Muscle of leg (tissue), 3 donors: ENCODE measurements at regions not wholly inside any gene's neighbourhood (a gene's known extent, or its start where the extent isn't known, plus 50 kb on each side); places are given as distances from the start of the nearest gene placed in this dataset.

Experiments
- DNase-seq: peaks from one replicate; pipeline ENCODE4 v3.0.0; 2013
- H3K27ac ChIP-seq: one replicate; pipeline ENCODE4 v1.5.1; 2013; ENCODE audit warnings: mild to moderate bottlenecking, low read length, control low read depth
- H3K27me3 ChIP-seq: one replicate; pipeline ENCODE4 v1.6.1; 2013; ENCODE audit warnings: low read length; ENCODE audit not compliant: control insufficient read depth, insufficient read depth
- H3K36me3 ChIP-seq: one replicate; pipeline ENCODE4 v1.6.1; 2013; ENCODE audit warnings: low read length; ENCODE audit not compliant: control insufficient read depth, insufficient read depth
- H3K4me1 ChIP-seq: one replicate; pipeline ENCODE4 v1.6.1; 2013; ENCODE audit warnings: low read length; ENCODE audit not compliant: control insufficient read depth, insufficient read depth
- H3K4me3 ChIP-seq: one replicate; pipeline ENCODE4 v1.5.1; 2013; ENCODE audit warnings: low read length, control low read depth
- H3K9me3 ChIP-seq: replicated peaks from 2 replicates; pipeline ENCODE4 v1.6.1; 2013; ENCODE audit warnings: low read depth, low read length; ENCODE audit not compliant: control insufficient read depth
- WGBS: methylation state at CpG from one replicate; pipeline ENCODE4 v1.1.5; 2013; ENCODE audit warnings: missing lambda C conversion rate; ENCODE audit not compliant: insufficient coverage; 5-methylcytosine and 5-hydroxymethylcytosine counted together

DNA sequence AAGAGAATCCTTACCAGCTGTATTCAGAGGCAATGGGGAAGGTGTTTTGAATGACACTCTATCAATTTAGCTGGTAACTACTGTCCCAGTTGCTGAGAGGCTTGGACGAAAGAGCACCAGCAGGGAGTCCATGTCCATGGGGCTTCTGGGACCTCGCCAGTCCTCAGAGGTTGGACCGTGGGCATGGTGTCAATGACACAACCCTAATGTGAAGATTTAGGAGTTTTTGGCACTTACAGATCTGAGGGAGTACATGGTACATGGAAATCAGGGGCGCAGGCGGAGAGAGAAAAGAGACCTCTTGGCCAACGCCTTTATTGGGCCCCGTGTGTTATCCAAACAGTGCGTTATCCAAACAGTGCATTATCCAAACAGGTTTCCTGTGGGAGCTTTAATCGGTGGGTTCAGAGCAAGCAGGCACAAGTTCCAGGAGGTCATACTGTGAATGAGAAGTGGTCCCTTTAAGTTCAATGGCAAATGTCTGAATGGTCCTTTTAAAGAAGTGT is 169.1 kb upstream of the B3GAT1 start:
- Histone ChIP-seq H3K4me3 (no peak overlapping the region), H3K27me3 (peaks cover 29% of the 10 kb centered on the region), H3K27ac (no peak overlapping the region), H3K4me1 (peaks cover 7% of the 10 kb centered on the region), H3K36me3 (no peaks in the 10 kb centered on the region), H3K9me3 (no peaks in the 10 kb centered on the region)
- WGBS, result 70% methylated on average over 9 of the region's 9 CpGs
- no peak for DNase-seq

GRCh38 chr11:134580610-134580975 is 168.6 kb upstream of the B3GAT1 start:
- Histone ChIP-seq H3K9me3 (no peaks in the 10 kb centered on the region), H3K4me1 (peaks cover 7% of the 10 kb centered on the region), H3K27me3 (peaks cover 32% of the 10 kb centered on the region), H3K27ac (no peak overlapping the region), H3K36me3 (no peaks in the 10 kb centered on the region), H3K4me3 (no peak overlapping the region)
- no peak for DNase-seq
- WGBS, result 86% methylated on average over 5 of the region's 8 CpGs

- DNase-seq, result no peak
- H3K27me3 ChIP-seq, result peaks cover 32% of the 10 kb centered on the region
- 64% methylated on average over 6 of the region's 16 CpGs for WGBS
Measured at GRCh38 chr11:134579724-134580609, 167.9 kb upstream of the B3GAT1 start.

GRCh38 chr11:134578807-134579723 is 167.0 kb upstream of the B3GAT1 start:
- Histone ChIP-seq H3K27me3 (peaks cover 32% of the 10 kb centered on the region), H3K36me3 (no peaks in the 10 kb centered on the region), H3K27ac (no peak overlapping the region), H3K9me3 (no peaks in the 10 kb centered on the region), H3K4me1 (peaks cover under 1% of the 10 kb centered on the region), H3K4me3 (no peak overlapping the region)
- WGBS, result 68% methylated on average over 6 of the region's 22 CpGs
- no peak for DNase-seq

More at GRCh38 chr11:134579724-134580609, 167.9 kb upstream of the B3GAT1 start:
- no peak overlapping the region for H3K4me3 ChIP-seq
- no peaks in the 10 kb centered on the region for H3K36me3 ChIP-seq
- H3K9me3 ChIP-seq, result no peaks in the 10 kb centered on the region
- H3K27ac ChIP-seq, result no peak overlapping the region
- H3K4me1 ChIP-seq, result peaks cover 7% of the 10 kb centered on the region

- peaks cover 31% of the 10 kb centered on the region for H3K27me3 ChIP-seq
- 50% methylated on average over 3 of the region's 13 CpGs for WGBS
Measured at GRCh38 chr11:134577751-134578395, 165.8 kb upstream of the B3GAT1 start.

DNA sequence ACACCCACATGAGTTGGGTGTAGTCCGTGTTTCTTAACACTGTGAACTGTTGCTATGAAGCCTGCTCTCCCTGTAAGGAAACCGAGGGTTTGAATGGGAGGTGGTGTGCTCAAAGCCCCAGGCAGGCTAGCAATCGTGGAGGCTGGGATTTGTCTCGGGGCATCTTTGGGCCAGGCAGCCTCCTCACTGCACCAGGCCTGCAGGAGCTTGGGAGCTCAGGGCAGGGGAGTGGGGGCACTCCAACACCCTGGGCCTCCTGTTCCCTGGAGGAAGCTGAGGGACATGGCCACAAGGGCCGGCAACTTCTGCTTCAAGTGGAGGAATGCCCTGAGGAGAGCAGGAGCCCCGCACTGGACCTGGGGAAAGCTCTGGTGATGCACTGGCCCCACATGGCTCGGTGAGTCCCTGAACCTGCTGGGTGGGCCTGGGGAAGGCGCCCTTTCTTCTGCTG is 164.7 kb upstream of the B3GAT1 start:
- DNase-seq, result no peak
- WGBS, result 55% methylated on average over 8 of the region's 8 CpGs
- Histone ChIP-seq H3K4me1 (no peaks in the 10 kb centered on the region), H3K36me3 (no peaks in the 10 kb centered on the region), H3K9me3 (no peaks in the 10 kb centered on the region), H3K27me3 (peaks cover 27% of the 10 kb centered on the region), H3K27ac (no peak overlapping the region), H3K4me3 (no peak overlapping the region)

More at GRCh38 chr11:134577751-134578395, 165.8 kb upstream of the B3GAT1 start:
- H3K4me1 ChIP-seq, result no peaks in the 10 kb centered on the region
- no peak overlapping the region for H3K27ac ChIP-seq
- no peak for DNase-seq
- no peaks in the 10 kb centered on the region for H3K36me3 ChIP-seq
- no peak overlapping the region for H3K4me3 ChIP-seq
- no peaks in the 10 kb centered on the region for H3K9me3 ChIP-seq

- peaks cover 29% of the 10 kb centered on the region for H3K27me3 ChIP-seq
- 32% methylated on average over 4 of the region's 9 CpGs for WGBS
Measured at GRCh38 chr11:134576286-134576685, 164.2 kb upstream of the B3GAT1 start.

DNA sequence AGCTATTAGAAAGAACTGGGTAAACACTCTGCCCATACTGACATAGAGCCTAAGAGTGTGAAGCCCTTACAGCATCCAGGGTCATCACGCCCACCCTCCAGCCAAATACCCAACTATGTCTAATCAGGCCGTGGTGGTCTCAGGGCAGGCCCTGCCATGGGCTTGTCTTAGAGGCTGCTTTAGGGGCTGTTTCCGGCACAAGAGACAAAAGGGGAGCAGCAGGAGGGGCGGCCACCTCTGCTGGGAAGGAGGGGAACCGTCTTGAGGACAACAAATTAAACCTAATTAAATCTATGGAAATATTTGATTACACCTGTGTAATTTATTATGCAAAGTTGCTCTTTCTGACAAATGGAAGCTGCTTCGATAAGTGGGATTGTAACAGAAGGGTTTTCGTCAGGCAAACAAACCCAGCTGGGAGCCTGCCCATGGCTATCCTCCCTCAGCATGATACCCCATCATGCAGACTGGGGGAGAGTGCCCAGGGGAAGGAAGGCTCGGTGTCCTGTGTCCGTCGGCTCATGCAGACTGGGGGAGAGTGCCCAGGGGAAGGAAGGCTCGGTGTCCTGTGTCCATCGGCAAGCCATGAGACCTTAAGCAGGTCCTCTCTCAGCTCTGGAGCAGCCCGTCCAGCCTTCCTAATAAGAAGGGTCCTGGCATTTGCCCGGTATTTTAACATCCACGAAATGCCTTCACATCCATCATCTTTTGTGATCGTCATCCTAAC is 163.6 kb upstream of the B3GAT1 start:
- no peak overlapping the region for H3K4me3 ChIP-seq
- no peaks in the 10 kb centered on the region for H3K9me3 ChIP-seq
- DNase-seq, result no peak
- no peak overlapping the region for H3K27ac ChIP-seq
- no peaks in the 10 kb centered on the region for H3K4me1 ChIP-seq
- no CpG with 5 or more reads among the region's 16 CpGs for WGBS
- H3K27me3 ChIP-seq, result peaks cover 27% of the 10 kb centered on the region
- no peaks in the 10 kb centered on the region for H3K36me3 ChIP-seq

More at GRCh38 chr11:134576286-134576685, 164.2 kb upstream of the B3GAT1 start:
- H3K36me3 ChIP-seq, result no peaks in the 10 kb centered on the region
- no peak for DNase-seq
- no peaks in the 10 kb centered on the region for H3K4me1 ChIP-seq
- no peak overlapping the region for H3K27ac ChIP-seq
- H3K9me3 ChIP-seq, result no peaks in the 10 kb centered on the region
- H3K4me3 ChIP-seq, result no peak overlapping the region

DNA sequence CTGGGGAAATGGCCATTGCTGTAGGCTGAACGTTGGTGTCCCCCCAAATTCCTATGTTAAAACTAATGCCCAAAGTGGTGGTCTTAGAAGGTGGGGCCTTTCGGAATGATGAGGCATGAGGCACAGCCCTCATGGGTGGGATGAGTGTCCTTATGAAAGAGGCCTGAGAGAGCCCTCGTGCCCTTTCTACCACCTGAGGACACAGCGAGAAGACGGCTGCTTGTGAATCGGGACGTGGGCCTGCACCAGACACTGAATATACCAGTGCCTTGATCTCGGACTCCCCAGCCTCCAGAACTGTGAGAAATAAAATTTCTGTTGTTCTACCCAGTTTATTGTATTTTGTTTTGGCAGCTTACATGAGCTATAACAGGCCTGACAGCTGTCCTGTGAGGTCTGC is 162.9 kb upstream of the B3GAT1 start:
- H3K9me3 ChIP-seq, result no peaks in the 10 kb centered on the region
- 80% methylated on average over 2 of the region's 8 CpGs for WGBS
- DNase-seq, result no peak
- no peak overlapping the region for H3K4me3 ChIP-seq
- H3K27me3 ChIP-seq, result peaks cover 25% of the 10 kb centered on the region
- H3K27ac ChIP-seq, result no peak overlapping the region
- H3K36me3 ChIP-seq, result no peaks in the 10 kb centered on the region
- no peaks in the 10 kb centered on the region for H3K4me1 ChIP-seq
